Stomach (tissue), 8 donors: ENCODE measurements at regions not wholly inside any gene's neighbourhood (a gene's known extent, or its start where the extent isn't known, plus 50 kb on each side); places are given as distances from the start of the nearest gene placed in this dataset.
"Not testable (repeated sequence)": the region's sequence is repeated elsewhere in the genome, so short reads cannot be mapped to it uniquely, and the experiment has no call there.

Experiments
- DNase-seq, 2 donors: peaks; one replicate each; pipeline versions ENCODE4 v3.0.0 to v3.0.0-alpha.2; 2013 to 2019
- H3K27ac ChIP-seq, 5 donors: fragments of 200-600 bp in 4 of 5; sonication (generic) in 4 of 5; one replicate each; pipeline ENCODE4 v1.5.1; 2013 to 2019; ENCODE audit warnings: mild to moderate bottlenecking in 1 of 5, moderate library complexity in 1 of 5
- H3K27me3 ChIP-seq, 3 donors: fragments of 200-600 bp; sonication (generic); one replicate each; pipeline ENCODE4 v1.5.1; 2017 to 2019; ENCODE audit warnings: mixed run types in 1 of 3
- H3K36me3 ChIP-seq, 4 donors: fragments of 200-600 bp; sonication (generic); 1 replicate in 3 of 4; 2 replicates in 1 of 4; pipeline ENCODE4 v1.5.1; 2016 to 2019
- H3K4me1 ChIP-seq, 4 donors: fragments of 200-600 bp; sonication (generic); one replicate each; pipeline ENCODE4 v1.5.1; 2016 to 2019
- H3K4me3 ChIP-seq, 4 donors: fragments of 200-600 bp; sonication (generic) in 3 of 4; one replicate each; pipeline ENCODE4 v1.5.1; 2016 to 2019; ENCODE audit warnings: mild to moderate bottlenecking in 1 of 4
- H3K9me3 ChIP-seq, 4 donors: fragments of 200-600 bp; sonication (generic); one replicate each; pipeline ENCODE4 v1.5.1; 2016 to 2019
- CTCF ChIP-seq, 7 experiments: fragments of 450-650 bp in 4 of 7; fragments of 200-600 bp in 3 of 7; sonication (generic) in 3 of 7; IDR thresholded peaks; one replicate each; pipeline ENCODE4 v1.5.1; 2016 to 2019; ENCODE audit warnings: antibody characterized with exemption in 7 of 7, control low read depth in 2 of 7, mild to moderate bottlenecking in 1 of 7
- EP300 ChIP-seq: sonication (generic); formaldehyde crosslinking; IDR thresholded peaks from one replicate; pipeline ENCODE4 v1.6.1; 2017; ENCODE audit warnings: antibody characterized with exemption
- POLR2A ChIP-seq, 4 donors: fragments of 450-650 bp; IDR thresholded peaks; one replicate each; pipeline ENCODE4 v1.6.1; 2016; ENCODE audit warnings: antibody characterized with exemption in 4 of 4, control low read depth in 2 of 4, mild to moderate bottlenecking in 1 of 4, moderate library complexity in 1 of 4
- POLR2AphosphoS5 ChIP-seq, 3 donors: sonication (generic); formaldehyde crosslinking; IDR thresholded peaks; one replicate each; pipeline ENCODE4 v1.6.1; 2016; ENCODE audit warnings: antibody characterized with exemption in 3 of 3
- WGBS, 5 donors: extraction: QIAGEN DNeasy Blood & Tissue Kit in 3 of 5; methylation state at CpG; one replicate each; pipeline versions ENCODE4 v1.1.5 to v1.1.7; 2013 to 2018; 5-methylcytosine and 5-hydroxymethylcytosine counted together
- intact Hi-C: fragments of 100-400 bp; cut with DNase I; formaldehyde crosslinking; loops from one replicate; pipeline ENCODE4 v1.15.1; 2023; ENCODE audit warnings: low total_unique reads
- donor health status: healthy with polysubstance abuse.
- donor health status: Bipolar disorder and iron deficiency.
- donor health status: healthy.

DNA sequence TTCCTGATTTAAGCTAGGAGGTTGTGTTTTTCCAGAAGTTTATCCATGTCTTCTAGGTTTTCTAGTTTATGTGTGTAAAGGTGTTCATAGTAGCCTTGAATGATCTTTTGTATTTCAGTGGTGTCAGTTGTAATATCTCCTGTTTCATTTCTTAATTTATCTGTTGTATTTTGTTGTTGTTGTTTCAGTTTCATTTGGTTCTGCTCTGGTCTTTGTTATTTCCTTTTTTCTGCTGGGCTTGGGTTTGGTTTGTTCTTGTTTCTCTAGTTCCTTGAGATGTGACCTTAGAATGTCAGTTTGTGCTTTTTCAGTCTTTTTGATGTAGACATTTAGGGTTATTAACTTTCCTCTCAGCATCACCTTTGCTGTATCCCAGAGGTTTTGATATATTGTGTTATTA, 62.8 kb downstream of the SCP2D1 start:
- H3K9me3 ChIP-seq: peaks cover 0 to 26% (median 11%) of the 10 kb centered on the region in 4 donors
- H3K36me3 ChIP-seq, H3K4me1 ChIP-seq, DNase-seq, H3K4me3 ChIP-seq, intact Hi-C loops, H3K27ac ChIP-seq, H3K27me3 ChIP-seq: not testable (repeated sequence)

- Histone ChIP-seq H3K27ac (no peak overlapping the region), H3K9me3 (peaks cover 0 to 19% (median 3%) of the 10 kb centered on the region in 4 donors), H3K4me3 (no peak overlapping the region), H3K27me3 (no peaks in the 10 kb centered on the region), H3K4me1 (no peaks in the 10 kb centered on the region), H3K36me3 (no peaks in the 10 kb centered on the region)
- peak in 1 of 2 donors; percentile 33 for DNase-seq
- intact Hi-C loops: no loop called here
- TF ChIP-seq CTCF (IDR thresholded peaks at IDR 0.05): no peak
- TF ChIP-seq EP300: no peak
- TF ChIP-seq POLR2A (IDR thresholded peaks at IDR 0.05): no peak
- TF ChIP-seq POLR2AphosphoS5 (IDR thresholded peaks at IDR 0.05): no peak
- WGBS, 5 donors: 60 to 86% (median 71%) methylated on average over 2 of the region's 2 CpGs
Observed at GRCh38 chr20:18879262-18879661, 65.7 kb downstream of the SCP2D1 start.

- TF ChIP-seq POLR2A (IDR thresholded peaks at IDR 0.05) (no peak), POLR2AphosphoS5 (IDR thresholded peaks at IDR 0.05) (no peak), EP300 (no peak), CTCF (IDR thresholded peaks at IDR 0.05) (no peak)
- WGBS, 5 donors: 44 to 72% (median 58%) methylated on average over 1 of the region's 1 CpG
- Histone ChIP-seq H3K4me3 (no peak overlapping the region), H3K27ac (no peak overlapping the region), H3K9me3 (no peaks in the 10 kb centered on the region), H3K27me3 (no peaks in the 10 kb centered on the region), H3K4me1 (no peaks in the 10 kb centered on the region), H3K36me3 (no peaks in the 10 kb centered on the region)
- intact Hi-C loops: no loop called here
- DNase-seq: no peak
Observed at GRCh38 chr20:18886756-18887155, 73.2 kb downstream of the SCP2D1 start.

DNA sequence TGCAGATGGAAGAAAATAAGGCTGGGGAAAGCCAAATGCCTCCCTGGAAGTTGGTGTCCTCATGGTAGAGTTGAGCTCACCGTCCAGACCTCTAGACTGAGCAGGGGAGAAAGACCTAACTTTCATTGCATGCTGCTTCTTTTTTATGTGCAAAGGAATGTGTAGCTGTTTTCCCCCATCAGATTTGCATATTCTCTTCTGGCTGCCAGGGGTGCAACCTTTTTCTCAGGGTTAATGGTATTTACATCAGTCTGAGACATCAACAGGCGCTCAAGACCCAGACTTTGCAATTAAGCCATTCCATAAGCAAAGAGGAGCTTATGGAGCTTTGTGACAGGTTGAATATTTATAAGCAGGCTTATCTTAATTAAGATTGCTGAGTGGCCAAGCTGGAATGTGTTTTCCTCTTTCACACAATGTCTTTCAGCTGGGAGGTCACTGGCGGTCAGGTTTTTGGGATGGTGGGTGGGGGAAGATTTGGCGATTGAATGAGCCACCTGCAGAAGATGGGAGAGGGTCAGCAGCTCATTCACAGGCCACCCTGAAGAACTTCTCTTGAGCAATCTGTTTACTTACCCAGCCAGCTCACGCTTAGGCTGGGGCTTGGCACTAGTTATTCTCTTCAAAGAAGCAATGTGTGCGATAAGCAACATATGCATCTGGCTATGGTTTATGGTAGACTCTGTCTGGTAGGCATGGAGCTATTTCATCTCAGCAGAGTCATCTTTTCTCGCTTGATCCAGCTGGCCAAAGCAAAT, 88.6 kb downstream of the SCP2D1 start:
- H3K27ac ChIP-seq: no peak overlapping the region
- 47 to 64% (median 51%) methylated on average over 7 of the region's 7 CpGs for WGBS, 5 donors
- H3K4me1 ChIP-seq: no peaks in the 10 kb centered on the region
- no peaks in the 10 kb centered on the region for H3K9me3 ChIP-seq
- TF ChIP-seq CTCF (IDR thresholded peaks at IDR 0.05) (no peak), POLR2A (IDR thresholded peaks at IDR 0.05) (no peak), POLR2AphosphoS5 (IDR thresholded peaks at IDR 0.05) (no peak), EP300 (no peak)
- no peaks in the 10 kb centered on the region for H3K27me3 ChIP-seq
- H3K36me3 ChIP-seq: no peaks in the 10 kb centered on the region
- H3K4me3 ChIP-seq: no peak overlapping the region
- intact Hi-C loops: no loop called here
- peak in 1 of 2 donors; percentile 20 for DNase-seq

DNA sequence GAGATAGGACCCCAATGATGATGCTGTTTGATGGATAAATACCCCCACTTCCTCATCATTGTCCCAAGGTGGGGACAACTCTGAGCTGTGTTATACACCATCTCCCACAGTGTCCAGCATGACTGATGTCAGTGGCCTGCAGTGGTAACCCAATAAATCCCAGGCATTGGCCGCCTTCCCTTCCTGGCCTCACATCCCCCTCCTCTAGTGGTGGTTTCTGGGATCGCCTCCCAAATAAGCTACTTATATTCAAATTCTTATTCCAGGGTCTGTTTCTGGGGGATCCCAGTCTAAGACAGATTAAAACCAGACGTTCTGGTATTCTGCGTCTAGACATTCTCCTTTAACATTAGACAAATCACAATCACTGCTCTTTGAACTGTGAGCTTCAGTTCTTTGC, 90.6 kb downstream of the SCP2D1 start:
- intact Hi-C loops: no loop called here

More for the DNA sequence above, 90.6 kb downstream of the SCP2D1 start:
- 48 to 64% (median 49%) methylated on average over 4 of the region's 4 CpGs for WGBS, 5 donors
- no peak for TF ChIP-seq CTCF (IDR thresholded peaks at IDR 0.05)
- no peak for TF ChIP-seq POLR2AphosphoS5 (IDR thresholded peaks at IDR 0.05)
- TF ChIP-seq EP300: no peak
- TF ChIP-seq POLR2A (IDR thresholded peaks at IDR 0.05): no peak
- H3K36me3 ChIP-seq: no peaks in the 10 kb centered on the region
- no peak overlapping the region for H3K4me3 ChIP-seq
- H3K4me1 ChIP-seq: no peaks in the 10 kb centered on the region
- H3K27me3 ChIP-seq: no peaks in the 10 kb centered on the region
- no peak for DNase-seq
- H3K9me3 ChIP-seq: no peaks in the 10 kb centered on the region
- H3K27ac ChIP-seq: no peak overlapping the region
